NCI-H1417 treated with DMSO at 0.1 percent for 48 hours (cell line): ENCODE measurements at regions not wholly inside any gene's neighbourhood (a gene's known extent, or its start where the extent isn't known, plus 50 kb on each side); places are given as distances from the start of the nearest gene placed in this dataset.

Source experiments
- DNase-seq: peaks from one replicate; lab custom pipeline; 2025; lab: John Stamatoyannopoulos, UW

DNA sequence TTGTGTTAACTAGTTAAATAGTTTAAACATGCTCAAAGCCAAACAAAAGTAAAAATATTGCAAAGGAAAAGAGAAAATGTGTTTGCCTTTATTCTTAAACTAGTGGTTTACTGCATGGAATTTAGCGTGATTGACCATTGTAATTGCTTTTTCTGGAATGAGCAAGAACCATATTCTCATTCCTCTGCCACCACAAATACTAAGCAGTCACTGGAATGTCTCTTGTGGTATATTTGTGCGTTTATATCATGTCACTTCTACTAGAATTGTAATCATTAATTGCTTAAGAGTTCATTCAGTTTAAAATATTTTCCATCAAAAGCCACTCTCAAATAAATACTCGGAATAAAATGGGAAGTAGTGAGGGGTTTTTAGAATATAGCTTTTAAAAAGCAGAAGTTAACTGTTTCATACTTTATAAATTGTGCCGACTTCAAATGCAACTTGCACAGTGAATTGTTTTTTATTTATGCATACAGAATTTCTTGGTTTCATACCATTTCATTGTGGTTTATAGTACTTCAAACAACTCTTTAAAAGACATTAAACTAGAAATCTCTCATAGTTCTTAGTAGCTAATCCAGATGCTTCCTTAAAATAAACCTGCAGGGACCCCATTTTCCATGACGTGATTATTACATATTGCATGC, 288.1 kb downstream of the EPHA4 start:
- no peak for DNase-seq

DNA sequence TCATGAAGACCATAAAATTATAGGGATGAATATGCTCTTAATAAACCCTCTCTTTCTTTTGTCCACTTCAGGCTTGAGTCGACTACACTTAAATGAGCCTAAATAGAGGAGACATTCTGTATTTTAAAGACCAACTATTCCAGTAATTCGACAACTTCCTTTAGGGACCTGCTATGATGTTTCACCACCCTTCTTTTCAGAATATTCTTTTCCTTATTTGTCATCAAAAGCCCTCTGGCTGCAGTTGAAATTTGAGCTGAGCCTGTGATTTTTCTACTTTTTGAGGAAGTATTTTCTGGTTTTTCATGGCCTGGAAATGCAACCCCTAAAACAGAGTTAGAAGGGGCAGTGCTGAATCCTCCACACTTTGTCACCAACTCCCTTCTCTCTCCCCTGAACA, 287.0 kb downstream of the EPHA4 start:
- no peak for DNase-seq

DNA sequence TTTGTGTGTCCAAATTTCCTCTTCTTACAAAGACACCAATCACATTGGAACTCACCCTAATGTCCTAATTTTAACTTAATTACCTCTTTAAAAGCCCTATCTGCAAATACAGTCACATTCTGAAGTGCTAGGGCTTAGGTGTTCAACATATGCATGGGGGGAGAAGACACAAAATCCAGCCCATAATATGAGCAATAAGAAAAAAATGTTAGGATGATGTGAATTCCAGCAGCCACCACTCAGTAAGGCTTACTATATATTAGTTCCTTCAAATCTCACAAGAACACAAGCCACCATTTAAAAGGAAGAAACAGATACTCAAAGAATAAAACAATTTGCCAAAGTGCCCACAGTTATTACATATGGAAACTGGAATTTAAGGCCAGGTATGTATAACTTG, 285.7 kb downstream of the EPHA4 start:
- DNase-seq: no peak

DNA sequence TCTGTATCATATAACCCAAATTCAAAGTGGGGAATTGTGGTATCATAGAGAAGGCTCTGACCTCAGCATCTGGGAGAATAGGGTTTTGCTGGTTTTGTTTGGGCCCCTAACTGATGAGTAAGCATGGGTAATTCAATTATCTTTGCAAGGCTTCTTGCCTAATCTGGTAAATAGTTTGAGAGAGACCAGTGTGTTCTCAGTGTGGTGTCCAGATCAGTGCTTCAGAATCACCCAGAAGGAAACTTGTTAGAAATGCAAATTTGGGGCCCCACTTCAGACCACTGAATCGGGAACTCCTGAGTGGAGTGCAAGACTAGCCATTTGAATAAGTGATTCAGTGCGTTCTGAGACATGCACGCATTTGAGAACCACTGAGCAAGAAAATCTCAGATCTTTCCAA, 282.7 kb downstream of the EPHA4 start:
- DNase-seq: no peak

DNA sequence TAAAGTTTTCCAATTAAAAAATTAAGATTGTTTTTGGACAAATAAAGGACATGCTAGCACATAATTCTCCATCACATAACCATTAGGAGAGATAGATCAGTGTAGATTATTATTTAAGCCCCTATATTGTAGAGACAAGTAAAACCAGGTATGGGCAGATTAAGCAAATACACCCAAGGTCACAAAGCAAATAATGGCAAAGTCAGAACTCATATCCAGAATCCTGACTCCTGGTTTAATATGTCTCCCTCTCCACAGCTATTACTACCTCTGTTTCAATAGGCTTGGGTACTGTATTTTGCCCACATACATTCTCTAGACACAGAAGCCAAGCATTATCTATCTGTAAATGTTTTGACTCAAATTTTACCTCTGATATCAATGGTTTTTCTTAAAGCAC, 282.3 kb downstream of the EPHA4 start:
- DNase-seq: no peak

DNA sequence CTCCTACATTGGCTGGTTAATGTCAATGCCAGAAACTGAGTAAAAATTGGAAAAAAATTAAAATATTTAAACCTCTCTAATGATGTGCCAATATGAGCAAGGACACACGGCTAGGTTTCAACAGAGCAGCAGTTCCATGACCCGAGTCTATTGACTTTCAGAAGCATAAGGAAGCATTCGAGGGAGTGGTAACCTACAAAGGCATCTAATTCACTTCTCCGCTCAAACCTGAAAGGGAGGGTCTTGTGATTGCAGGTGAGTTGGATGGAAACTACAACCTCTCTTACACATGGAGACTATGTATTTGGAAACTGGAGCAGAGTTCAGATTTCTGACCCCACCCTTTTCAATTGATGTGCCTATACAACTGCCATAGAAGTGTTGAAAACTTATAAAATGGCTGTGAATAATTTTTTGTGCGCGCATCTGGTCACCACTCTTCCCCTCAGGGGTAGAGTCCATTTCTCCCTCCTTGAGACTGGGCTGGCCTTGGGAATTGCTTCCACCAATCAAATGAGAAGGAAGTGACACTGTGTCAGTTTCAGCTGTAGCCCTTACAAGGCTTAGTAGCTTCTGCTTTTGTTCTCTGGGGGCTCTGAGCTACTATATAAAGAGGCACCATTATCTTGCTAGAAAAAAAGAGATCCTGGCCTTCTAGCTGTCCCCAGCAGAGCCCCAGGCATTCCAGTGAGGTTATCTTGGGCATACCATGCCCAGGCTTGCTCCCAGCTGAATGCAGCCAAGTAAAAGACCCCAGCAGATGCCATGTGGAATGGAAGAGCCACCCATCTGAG, 278.0 kb downstream of the EPHA4 start:
- DNase-seq: no peak

DNA sequence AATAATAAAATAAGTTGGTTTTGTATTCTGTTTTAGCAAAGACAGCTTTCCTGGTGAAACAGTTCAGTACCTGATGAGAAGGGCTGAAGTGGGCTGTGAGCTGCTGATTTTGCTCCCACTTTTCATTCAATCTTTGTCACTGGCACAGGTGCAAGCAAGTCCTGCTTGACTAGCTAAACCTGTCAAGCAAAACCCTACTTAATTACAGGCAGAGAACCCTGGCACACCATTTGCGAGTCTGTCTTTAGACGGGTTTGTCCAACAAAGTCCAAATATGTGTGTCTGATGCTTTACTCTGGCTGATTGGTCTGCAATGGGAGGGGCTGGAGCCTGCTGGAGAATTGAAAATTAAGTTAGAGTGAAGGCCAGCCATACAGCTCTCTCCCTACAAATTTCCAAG, 267.2 kb downstream of the EPHA4 start:
- DNase-seq: no peak

DNA sequence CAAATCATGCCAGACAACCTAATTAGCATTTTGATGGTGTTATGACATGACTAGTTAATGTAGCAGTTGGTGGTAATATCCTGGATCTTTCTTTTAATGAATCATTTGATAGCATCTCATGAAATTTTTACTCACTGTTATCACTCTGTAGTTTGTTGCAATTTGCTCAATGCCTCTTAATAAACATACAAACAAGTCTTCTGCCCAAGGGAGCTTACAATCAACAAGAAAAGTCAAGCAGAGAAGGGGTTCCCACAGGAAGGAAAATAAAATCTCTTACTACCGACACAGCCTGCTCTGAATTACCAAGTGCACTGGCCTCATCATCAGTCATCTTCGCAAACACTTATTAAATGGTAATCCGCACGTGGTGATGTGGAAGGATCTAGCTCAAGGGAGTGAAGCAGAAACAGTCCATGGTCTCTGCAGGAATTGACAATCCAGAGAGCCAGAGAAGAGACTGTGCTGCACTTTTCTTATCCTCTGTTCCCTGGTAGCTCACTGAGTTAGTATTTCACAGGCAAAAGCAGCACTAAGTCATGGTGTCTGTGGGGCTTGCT, 263.5 kb downstream of the EPHA4 start:
- no peak for DNase-seq

DNA sequence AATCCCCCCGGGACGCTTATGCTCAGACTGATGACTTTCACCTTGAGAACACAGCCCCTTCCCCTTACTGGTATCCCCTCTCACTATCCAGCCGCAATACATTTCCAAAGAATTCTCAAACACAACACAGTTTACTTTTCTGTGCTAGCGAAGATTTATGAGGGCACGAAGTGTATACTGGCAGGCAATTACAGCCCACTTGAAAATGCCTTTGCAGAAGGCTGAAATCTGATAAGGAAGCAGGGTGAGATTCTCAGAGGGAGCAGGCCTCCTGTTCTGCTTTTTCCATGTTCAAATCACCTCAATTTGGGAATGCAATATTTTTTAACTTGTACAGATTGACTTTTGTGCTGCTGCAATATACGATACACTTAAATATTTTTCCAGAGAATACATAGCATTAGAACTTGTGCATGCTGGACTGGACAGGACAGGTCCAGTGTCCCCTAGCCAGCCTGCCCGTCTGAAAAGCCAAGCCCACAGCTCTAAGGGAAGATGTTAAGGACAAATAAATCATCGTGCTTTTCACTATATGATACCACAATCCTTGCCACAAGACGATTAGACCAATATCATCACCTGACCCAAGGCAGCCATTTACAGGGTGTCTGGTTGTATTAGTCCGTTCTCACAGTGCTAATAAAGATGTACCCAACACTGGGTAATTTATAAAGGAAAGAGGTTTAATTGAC, 262.1 kb downstream of the EPHA4 start:
- DNase-seq: no peak

DNA sequence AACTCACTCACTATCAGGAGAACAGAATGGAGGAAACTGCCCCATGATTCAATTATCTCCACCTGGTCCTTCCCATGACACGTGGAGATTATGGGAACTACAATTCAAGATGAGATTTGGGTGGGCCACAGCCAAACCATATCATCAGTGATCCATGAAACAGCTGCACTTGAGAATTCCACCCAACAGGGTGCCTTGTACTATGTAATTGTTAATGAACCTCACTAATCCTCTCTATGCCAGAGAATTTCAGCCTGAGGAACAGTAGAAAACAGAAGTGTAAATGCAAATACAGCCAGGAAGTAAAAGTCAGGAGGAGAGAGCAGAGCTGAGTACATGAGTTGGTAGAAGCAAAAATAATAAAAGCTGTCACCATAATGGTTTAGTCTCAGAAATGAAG, 261.4 kb downstream of the EPHA4 start:
- no peak for DNase-seq

DNA sequence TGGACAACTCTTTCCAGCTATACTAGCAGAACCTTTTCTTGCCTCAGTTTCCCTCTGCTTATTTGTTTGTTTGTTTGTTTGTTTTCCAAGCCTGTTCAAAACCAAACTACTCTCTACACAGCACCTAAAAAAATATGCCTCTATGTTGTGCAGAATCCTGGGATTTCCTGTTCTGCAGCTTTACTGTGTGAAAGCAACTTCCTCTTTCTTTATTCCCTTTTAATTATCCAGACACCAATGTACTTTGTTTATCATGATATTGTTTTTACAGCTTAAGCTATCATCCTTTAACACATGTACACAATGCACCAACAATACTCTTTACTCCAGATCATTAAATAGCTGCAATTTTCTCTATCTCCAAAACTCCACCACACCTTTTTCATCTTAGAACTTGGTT, 259.5 kb downstream of the EPHA4 start:
- no peak for DNase-seq

DNA sequence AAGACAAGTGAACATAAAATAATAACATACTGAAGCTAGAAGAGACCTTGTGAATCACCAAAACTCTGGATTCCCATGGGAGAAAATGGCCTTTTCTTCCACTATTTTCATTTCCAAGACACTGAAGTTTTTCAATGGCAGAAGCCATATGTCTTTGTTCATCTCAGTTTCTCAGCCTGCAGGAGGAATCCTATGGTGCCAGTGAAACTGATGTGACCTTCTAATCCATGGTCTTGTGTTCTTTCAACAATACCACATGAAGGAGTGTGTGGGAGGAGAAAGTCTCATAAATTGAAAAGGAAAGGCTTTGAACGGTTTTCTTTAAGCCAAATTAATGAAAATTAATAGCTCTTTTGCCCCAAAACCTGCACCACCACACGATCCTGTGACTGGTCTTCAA, 257.3 kb downstream of the EPHA4 start:
- no peak for DNase-seq

DNA sequence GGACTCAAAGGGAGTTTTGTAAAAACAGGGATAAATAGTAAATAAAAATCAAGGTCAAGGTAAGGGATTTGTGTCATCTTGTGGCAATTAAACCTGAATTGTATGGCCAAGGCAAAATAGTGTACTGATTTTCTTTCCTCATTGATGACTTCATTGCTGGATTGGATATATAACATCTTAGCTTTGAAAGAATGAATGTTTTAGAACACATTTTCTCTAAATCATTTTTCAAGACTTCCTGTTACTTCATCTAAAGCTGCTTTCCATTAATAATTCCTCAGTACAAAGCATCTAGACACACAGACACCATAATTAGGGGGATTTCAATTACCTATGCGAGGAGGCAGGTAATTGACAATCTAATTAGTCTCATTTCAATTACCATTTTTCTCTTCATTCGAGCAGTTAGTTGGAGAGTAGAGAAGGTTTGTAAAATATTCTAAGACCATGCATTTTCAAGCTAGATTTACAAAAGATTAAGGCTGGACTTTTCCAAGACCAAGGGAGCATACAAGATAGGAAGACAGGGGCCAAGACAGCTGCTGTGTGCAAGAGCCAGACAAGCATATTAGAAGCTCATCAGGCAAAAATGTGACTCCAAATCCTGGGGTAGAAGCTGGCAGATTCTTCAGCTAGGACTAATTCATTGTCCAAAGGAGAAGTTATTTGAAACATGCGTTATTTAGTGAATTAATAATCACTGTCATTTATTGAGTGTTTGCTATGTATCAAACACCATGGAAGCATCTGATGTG, 253.6 kb downstream of the EPHA4 start:
- DNase-seq: no peak

DNA sequence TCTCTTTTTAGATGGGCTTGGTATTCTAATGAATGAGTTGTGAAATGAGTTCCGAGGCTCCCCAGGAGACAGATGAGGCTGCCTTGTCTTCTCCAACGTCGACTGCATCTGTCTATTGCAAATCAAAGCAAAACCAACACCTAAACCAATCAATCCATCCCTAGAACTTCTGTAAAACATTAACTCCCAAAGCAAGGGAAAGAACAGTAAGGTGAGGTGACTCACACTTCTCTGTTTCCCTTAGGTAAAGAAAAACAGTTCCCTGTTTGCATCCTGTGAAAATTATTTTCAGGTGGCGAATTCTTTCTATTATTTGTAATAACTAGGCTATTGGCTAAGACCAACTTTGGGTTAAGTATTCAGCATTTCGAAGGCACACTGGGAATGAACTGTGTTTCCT, 249.4 kb downstream of the EPHA4 start:
- no peak for DNase-seq

DNA sequence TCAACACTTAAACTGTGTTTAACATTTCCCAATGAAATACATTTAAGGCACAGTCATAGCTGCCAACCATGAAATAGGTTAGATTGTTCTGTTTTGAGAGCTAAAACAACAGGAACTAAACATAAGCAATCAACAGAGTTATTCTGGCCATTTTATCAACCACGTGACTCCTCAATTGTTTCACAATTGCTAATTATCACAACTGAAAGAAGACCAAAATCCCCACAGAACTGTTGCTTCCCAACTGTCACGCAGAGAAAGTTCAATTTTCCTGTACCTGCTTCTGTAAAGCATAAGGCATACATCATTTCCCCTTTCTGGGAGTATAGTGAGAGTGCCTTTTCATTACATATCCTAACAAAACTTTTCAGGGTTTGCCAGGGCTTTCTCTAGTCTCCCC, 248.6 kb downstream of the EPHA4 start:
- no peak for DNase-seq

DNA sequence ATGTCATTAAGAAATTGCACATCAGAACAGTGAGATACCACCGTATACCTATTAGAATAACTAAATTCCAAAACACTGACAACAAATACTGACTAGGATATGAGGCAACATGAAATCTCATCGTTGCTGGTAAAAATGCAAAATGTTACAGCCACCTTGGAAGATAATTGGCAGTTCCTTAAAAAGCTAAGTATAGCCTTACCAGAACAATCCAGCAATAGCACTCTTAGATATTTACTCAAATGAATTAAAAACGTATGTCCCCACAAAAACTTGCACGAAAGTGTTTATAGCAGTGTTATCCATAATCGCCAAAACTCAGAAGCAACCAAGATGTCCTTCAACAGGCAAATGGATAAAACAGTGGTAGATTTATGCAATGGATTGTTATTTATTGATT, 241.7 kb downstream of the EPHA4 start:
- DNase-seq: no peak

DNA sequence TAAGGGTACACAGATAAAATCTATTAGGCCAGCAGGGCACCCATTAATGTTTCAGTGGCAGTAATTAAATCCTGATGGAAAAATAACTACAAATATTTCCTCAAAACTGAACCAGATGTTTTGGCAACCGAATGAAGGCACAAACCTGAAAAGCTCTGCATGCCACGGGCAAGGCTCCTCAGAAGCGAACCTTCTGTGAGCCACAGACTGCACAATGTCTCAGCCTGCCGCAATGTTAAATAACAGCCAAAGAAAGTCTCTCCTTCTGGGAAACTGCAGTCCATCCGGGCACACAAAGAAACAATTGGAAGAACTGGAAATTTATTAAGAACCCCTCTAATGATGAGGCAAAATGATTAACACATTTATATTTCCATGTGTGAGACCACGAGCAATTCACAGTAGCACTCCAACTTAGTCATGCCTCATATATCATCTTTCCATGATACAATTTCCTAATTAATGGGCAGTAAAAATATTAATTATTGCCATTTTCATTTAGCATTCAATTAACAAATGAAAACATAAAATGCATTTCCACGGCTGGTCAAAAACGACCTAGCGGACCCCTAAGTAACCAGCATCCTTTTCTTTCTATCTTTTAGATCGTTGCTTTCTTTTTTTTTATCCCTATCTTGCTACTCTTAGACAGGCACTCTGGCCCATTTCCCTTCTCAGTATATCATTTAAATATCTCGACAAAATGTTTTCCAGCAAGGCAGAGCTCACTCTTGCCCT, 237.5 kb downstream of the EPHA4 start:
- DNase-seq: no peak

DNA sequence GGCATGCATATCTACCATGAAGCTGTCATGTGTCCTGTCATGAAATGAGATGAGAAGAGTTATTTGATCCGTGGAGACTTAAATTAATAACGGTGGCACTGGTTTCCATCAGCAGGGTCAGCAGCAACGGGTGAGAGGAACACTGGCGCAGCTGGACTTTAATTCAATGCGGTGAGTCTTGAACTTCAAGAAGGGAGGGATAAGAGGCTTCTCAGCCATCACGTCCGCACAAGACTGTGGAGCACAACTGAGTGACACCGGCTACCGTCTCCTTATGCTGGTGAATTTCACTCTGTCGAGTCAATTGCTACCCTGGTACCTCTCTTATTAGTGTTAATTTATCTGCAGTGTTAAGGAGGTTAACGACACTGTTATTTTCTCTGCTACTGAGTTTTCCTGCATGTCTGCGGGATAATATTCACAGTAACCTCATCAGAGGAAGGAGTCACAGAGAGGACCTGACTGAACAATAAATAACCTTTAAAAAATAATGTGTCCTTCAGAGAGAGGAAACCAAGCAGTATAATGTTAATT, 236.8 kb downstream of the EPHA4 start:
- no peak for DNase-seq

DNA sequence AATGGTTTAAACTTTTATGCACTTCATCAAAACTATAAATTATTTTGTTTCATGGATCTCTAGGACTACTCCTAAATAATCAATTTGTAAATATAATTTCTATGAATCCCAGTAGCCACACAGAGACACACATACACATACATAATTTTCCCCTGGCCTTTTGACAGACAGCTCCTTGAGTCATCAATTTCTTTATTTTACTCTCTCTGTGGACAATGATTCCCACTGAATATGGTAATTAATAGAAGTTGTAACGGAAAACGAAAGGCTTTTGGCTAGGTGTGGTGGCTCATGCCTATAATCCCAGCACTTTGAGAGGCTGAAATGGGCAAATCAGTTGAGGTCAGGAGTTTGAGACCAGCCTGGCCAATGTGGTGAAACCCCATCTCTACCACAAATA, 235.1 kb downstream of the EPHA4 start:
- no peak for DNase-seq

DNA sequence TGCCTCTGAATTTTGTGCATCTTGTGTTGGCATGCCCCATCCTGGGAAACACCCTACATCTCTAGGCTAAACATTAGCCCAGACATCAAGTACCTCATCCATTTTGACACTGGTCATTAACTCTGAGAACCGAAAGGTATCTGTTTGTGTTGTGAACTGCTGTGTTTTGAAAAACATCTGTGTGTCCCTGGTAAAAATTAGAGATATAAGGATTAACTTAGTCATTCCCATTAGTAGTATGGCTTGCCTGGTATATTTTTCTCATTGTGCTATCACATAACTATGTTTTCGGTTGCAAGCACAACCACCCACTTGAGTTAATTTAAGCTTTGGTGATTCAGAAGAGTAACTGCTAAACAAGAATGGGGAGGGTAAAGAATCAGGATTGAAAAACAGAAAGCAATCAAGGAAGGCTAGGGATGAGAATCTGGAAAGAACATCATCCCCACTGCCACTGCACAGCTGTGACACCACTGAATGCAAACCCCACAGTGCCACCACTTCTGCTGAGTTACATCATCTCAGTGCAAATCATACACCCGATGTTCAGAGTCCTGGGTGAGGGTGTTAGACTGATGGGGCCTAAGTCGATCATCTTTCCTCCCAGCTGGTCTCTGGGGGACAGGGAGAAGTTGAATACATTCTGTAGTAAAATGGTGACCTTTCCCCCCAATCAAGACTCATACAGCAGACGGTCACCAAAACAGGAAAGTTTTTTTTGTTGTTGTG, 234.0 kb downstream of the EPHA4 start:
- DNase-seq: no peak

DNA sequence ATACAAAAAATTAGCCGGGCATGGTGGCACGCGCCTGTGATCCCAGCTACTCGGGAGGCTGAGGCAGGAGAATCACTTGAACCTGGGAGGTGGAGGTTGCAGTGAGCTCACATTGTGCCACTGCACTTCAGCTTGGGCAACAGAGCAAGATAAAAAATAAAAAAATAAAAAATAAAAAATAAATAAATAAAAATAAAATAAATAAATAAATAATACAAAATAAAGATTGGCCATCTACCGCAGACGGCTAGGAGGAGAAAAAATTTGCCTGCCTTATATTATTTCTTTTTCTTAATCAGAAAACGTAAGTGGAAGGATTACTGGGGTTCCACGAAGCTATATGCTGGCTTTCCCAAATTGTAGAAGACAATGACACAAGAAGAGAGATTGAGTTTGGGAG, 229.7 kb downstream of the EPHA4 start:
- no peak for DNase-seq
